ENCODE measurements at regions not wholly inside any gene's neighbourhood (a gene's known extent, or its start where the extent isn't known, plus 50 kb on each side); places are given as distances from the start of the nearest gene placed in this dataset.
A peak's percentile ranks its signal among the peaks of the same experiment; 100 is the strongest.

DNA sequence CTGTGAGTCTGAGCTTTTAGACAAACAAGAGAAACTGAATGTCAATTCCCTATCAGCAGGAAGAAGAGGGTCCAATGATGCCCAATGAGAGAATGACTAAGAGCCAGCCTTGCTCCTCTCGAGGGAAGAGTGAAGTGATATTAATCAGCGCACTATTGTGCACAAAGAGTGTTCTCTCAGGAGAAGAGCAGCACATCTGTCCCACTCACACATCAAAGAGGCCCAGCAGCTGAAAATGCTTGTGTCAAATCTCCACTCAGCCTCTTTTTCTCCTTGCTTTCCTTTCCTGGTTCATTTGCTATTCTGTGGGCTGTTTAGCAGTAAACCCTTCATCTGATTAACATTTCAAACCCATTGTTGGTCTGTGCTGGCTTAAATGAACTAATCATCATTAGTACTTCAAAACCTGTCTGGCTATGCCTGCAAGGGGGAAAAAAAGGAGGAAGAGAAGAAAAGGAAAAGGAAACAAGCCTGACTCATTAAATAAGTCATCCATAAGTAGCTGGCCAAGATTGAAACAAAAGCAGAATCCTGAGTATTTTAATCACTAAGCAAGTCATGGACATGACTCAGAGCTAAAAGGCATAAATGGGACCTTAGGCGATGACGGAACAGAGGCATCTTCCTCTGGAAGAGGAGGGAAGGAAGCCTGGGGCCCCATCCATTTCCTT, 912.7 kb downstream of the TUSC7 start:
- peak; percentile 12 for DNase-seq

GRCh38 chr3:117624424-117624823, 914.8 kb downstream of the TUSC7 start:
- no peak for DNase-seq

DNA sequence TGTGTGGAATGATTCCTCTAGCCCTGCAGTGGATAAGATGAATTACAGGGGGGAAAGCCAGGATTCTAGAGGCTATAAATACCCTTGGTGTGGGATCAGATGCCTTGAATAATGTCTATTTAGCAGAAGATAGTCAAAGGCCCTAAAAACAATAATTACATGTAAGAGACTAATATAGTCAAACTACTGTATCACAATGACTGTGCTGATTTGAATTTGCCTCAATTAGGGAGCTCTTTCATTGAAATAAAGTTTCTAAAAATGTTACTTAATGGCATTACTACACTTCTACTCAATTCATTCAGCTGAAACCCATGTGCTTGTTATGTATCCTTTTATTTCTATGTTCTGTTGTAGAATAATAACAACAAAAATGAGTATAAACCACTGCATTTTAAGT, 915.6 kb downstream of the TUSC7 start:
- no peak for DNase-seq

DNA sequence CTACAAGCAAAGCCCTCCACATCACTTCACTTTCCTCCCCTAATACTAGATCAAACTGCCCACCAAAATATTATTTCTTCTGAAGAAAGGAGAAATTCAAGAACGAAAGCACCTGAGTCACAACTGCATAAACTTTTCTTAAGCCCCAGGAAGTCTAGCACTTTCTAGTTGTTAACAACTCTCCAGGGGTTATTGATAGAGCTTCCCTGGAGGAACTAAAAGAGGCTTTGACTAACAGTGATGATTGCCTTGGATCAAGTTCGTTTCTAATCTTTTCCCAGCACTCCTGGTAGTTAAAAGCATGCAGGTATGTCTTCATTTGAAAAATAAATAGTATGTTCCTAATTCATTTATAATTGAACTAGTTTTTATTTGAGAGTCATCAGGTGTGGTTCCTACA, 917.0 kb downstream of the TUSC7 start:
- DNase-seq: no peak

- peak; percentile 90 for DNase-seq
Measured at GRCh38 chr3:117628823-117629291, 919.3 kb downstream of the TUSC7 start.

DNA sequence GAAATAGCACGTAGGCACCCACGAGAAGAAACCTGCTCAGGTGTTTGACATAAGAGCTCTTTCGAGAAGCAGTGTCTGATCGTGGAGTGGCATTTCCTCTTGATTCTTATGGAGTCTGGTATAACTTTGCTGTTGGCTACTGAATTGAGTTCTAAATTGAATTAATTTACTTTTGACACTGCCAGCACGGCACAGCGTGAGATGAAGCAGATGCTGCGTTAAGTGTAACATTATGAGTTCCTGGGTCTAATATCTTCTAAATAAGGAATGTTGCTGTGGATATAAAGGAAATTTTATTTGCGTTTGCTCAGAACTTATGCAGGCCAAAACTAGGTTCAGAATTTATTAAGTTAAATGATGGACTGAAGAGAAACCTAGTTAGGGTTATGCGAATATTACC, 919.9 kb downstream of the TUSC7 start:
- DNase-seq: no peak

- no peak for DNase-seq
Measured at GRCh38 chr3:117630469-117630868, 920.9 kb downstream of the TUSC7 start.

DNA sequence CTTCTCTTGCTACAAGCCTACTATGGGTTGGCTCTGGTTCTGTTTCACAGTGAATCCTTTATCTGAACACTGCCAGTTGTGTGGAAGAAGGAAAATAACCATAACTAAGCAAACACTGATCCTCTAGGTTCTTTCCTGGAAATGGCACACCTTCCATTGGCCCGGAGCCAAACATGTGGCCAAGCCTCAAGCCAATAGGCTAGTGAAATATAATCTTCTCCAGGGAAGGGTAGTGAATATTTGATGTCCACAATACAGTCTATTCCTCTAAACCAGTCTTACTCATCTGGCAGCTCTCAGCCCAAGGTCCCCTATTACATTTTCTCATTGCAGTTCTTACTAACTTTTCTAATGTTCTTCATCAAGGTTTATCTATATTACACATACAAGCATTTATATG, 921.3 kb downstream of the TUSC7 start:
- no peak for DNase-seq

- no peak for DNase-seq
Measured at GRCh38 chr3:117631781-117632180, 922.2 kb downstream of the TUSC7 start.

GRCh38 chr3:117632191-117632590, 922.6 kb downstream of the TUSC7 start:
- no peak for DNase-seq

DNA sequence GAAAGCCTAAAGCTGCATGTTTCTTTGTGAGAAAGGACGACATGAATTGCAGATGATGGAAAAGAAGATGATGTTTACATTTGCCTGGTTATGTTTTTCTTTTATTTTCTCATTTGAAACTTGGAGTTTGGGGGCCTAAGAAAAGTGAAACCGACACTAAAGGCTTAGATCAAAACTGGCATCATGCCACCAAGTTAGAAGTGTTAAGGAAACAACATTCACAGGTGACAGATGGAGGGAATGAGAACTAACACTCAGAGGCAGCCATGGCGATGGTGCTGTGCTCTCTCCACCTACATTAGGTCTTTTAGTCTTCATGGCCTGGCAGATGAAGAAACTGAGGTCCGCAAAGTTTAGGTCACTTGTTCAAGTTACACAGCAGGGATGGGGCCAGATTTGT, 923.6 kb downstream of the TUSC7 start:
- DNase-seq: no peak

- DNase-seq: no peak
Measured at GRCh38 chr3:117637666-117638065, 928.1 kb downstream of the TUSC7 start.

- DNase-seq: no peak
Measured at GRCh38 chr3:117644203-117644602, 934.6 kb downstream of the TUSC7 start.

DNA sequence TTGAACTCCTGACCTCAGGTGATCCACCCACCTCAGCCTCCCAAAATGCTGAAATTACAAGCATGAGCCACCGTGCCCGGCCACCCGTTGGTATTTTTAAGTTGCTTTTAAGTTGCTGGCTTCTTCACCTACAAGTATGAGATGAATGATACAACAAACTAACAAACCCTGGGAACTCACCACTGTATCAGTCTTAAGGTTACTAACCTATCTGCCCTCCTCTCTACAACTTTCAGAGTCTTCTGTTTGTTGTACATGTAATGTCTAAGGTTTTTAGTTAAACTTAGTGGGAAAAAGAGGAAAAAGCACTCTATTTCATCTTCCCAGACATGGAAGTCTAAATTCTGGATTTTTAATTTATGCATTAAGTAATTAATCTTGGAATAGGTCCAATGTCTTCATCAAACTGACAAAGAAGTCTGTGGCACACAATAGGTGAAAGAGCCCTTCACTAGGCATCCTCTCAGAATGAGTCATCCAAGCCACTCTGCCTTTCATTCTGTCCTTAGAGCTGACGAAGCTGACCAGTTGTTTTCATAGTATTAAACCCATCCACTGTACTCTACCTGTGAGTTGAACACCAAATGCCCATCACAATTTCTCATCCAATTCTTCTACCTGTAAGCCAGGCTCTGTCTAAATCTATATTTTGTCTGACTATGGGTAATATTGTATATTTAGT, 936.1 kb downstream of the TUSC7 start:
- DNase-seq: no peak

DNA sequence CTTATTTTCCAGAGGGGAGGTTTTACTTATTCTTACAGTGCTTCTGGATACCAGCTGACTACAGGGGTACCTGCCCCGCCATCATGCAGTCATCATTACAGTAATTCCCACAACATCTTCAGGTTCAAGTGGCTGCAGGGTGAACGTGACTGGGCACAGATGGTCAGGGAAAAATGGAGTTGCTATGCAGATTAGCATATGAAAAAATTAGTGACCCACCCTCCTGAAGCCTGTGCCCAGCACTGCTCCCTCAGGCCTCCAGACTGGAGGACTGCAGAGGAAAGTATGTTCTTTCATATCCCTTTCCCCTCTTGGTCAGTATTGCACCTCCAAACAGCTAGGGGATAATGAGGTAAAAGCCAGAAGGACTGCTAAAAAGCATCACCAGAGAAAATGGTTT, 937.9 kb downstream of the TUSC7 start:
- no peak for DNase-seq

GRCh38 chr3:117651246-117651645, 941.7 kb downstream of the TUSC7 start:
- peak; percentile 31 for DNase-seq

DNA sequence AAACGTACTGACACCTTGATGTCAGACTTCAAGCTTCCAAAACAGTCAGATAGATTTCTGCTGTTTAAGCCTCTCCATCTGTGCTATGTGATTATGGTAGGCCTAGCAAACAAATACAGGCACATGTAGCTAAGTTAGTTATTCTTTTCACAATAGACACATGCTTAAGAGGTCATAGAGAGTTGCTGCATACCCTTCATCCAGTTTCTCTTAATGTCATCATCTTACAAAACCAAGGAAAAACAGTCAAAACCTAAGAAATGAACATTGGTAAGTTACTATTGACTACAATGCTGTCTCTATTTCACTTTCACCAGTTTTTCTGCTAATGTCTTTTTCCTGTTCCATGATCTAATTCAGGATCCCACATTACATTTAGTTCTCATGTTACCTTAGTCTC, 946.8 kb downstream of the TUSC7 start:
- no peak for DNase-seq

- DNase-seq: no peak
Measured at GRCh38 chr3:117657278-117657677, 947.7 kb downstream of the TUSC7 start.

GRCh38 chr3:117660941-117661817, 951.6 kb downstream of the TUSC7 start:
- no peak for DNase-seq

- no peak for DNase-seq
Measured at GRCh38 chr3:117661818-117662095, 952.2 kb downstream of the TUSC7 start.

GRCh38 chr3:117665296-117665695, 955.7 kb downstream of the TUSC7 start:
- DNase-seq: peak; percentile 24

DNA sequence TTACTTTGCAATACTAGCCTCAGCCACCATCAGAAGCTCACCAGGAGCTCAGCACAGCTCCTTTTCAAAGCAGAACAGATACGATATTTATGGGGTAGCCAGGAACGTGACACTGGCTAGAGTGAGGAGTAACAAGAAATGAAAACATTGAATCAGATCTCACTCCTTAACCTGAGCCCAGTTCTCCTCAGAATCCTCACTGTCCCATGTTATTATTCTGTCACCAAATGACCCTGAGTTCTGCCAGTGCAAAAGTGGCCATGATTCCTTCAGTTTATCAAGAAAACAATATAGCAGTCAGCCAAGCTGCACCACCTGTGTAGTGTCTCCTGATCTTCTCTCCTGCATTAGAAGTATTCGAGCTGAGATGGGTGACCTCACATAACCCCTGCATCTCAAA, 956.7 kb downstream of the TUSC7 start:
- no peak for DNase-seq

DNA sequence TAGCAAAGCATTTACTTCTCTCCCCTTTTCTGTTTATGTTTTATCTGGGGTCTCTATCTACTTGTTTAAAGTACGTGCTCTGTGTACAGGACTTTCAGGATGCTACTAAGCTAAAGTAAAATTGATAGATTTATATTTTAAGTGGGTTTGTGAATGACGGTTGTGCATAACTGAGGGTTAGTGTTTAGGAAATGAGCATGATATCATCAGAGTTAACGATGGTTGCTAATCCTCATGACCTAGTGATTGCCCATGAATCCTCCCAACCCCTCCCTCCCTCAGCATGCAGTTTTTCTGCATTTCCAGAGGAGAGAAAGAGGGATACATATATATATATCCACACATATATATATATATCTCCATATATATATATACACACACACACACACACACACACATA, 957.2 kb downstream of the TUSC7 start:
- DNase-seq: no peak

Measured in tongue (tissue), 1 donor.